ENCODE measurements at regions not wholly inside any gene's neighbourhood (a gene's known extent, or its start where the extent isn't known, plus 50 kb on each side); places are given as distances from the start of the nearest gene placed in this dataset.
A peak's percentile ranks its signal among the peaks of the same experiment; 100 is the strongest.

GRCh38 chr4:13902146-13902545, 274.6 kb upstream of the BOD1L1 start:
- H3K9me3 ChIP-seq (replicated peaks in 1 of 11) = no peaks in the 10 kb centered on the region
- H3K4me1 ChIP-seq = peaks cover 0 to 1% (median 0%) of the 10 kb centered on the region in 10 experiments; a peak in 1 of 20 replicates
- TF ChIP-seq Cebpa-rat (IDR thresholded peaks at IDR 0.05) = no peak
- H4K20me1 ChIP-seq = no peaks in the 10 kb centered on the region
- H3K4me3 ChIP-seq = no peak overlapping the region
- H3K9ac ChIP-seq = no peak overlapping the region
- H3K4me2 ChIP-seq = no peak overlapping the region
- no peaks in the 10 kb centered on the region for H3K27me3 ChIP-seq
- H3K36me3 ChIP-seq = no peaks in the 10 kb centered on the region
- H3K27ac ChIP-seq = no peak overlapping the region

- Histone ChIP-seq H3K9ac (no peak overlapping the region), H3K36me3 (no peaks in the 10 kb centered on the region), H3K4me2 (no peak overlapping the region), H3K4me3 (no peak overlapping the region), H3K4me1 (peaks cover 0 to 7% (median 0%) of the 10 kb centered on the region in 10 experiments; a peak in 1 of 20 replicates), H3K27ac (no peak overlapping the region), H4K20me1 (no peaks in the 10 kb centered on the region), H3K27me3 (no peaks in the 10 kb centered on the region), H3K9me3 (replicated peaks in 1 of 11) (no peaks in the 10 kb centered on the region)
- TF ChIP-seq Cebpa-rat (IDR thresholded peaks at IDR 0.05) = no peak
Observed at GRCh38 chr4:13903061-13903460, 275.5 kb upstream of the BOD1L1 start.

GRCh38 chr4:13903901-13904300, 276.4 kb upstream of the BOD1L1 start:
- H3K4me1 ChIP-seq = peaks cover 0 to 7% (median 0%) of the 10 kb centered on the region in 10 experiments; a peak in 1 of 20 replicates
- no peak overlapping the region for H3K27ac ChIP-seq
- no peaks in the 10 kb centered on the region for H4K20me1 ChIP-seq
- H3K9me3 ChIP-seq (replicated peaks in 1 of 11) = no peaks in the 10 kb centered on the region
- no peaks in the 10 kb centered on the region for H3K36me3 ChIP-seq
- H3K27me3 ChIP-seq = no peaks in the 10 kb centered on the region
- no peak overlapping the region for H3K9ac ChIP-seq
- H3K4me2 ChIP-seq = no peak overlapping the region
- TF ChIP-seq Cebpa-rat (IDR thresholded peaks at IDR 0.05) = no peak
- H3K4me3 ChIP-seq = no peak overlapping the region

GRCh38 chr4:13905543-13905942, 278.0 kb upstream of the BOD1L1 start:
- Histone ChIP-seq H4K20me1 (no peaks in the 10 kb centered on the region), H3K4me2 (no peak overlapping the region), H3K36me3 (no peaks in the 10 kb centered on the region), H3K27ac (no peak overlapping the region), H3K27me3 (no peaks in the 10 kb centered on the region), H3K9ac (no peak overlapping the region), H3K9me3 (replicated peaks in 1 of 11) (no peaks in the 10 kb centered on the region), H3K4me1 (peaks cover 0 to 7% (median 0%) of the 10 kb centered on the region in 10 experiments; a peak in 1 of 20 replicates), H3K4me3 (no peak overlapping the region)
- TF ChIP-seq Cebpa-rat (IDR thresholded peaks at IDR 0.05) = no peak

GRCh38 chr4:13906727-13907126, 279.2 kb upstream of the BOD1L1 start:
- H3K9me3 ChIP-seq (replicated peaks in 1 of 11) = no peaks in the 10 kb centered on the region
- no peaks in the 10 kb centered on the region for H4K20me1 ChIP-seq
- no peak overlapping the region for H3K9ac ChIP-seq
- H3K4me3 ChIP-seq = no peak overlapping the region
- peaks cover 0 to 7% (median 0%) of the 10 kb centered on the region in 10 experiments; a peak in 1 of 20 replicates for H3K4me1 ChIP-seq
- no peak overlapping the region for H3K27ac ChIP-seq
- no peaks in the 10 kb centered on the region for H3K36me3 ChIP-seq
- no peak for TF ChIP-seq Cebpa-rat (IDR thresholded peaks at IDR 0.05)
- no peak overlapping the region for H3K4me2 ChIP-seq
- H3K27me3 ChIP-seq = no peaks in the 10 kb centered on the region

- no peak overlapping the region for H3K9ac ChIP-seq
- H4K20me1 ChIP-seq = no peaks in the 10 kb centered on the region
- peaks cover 0 to 7% (median 0%) of the 10 kb centered on the region in 10 experiments; a peak in 1 of 20 replicates for H3K4me1 ChIP-seq
- no peak overlapping the region for H3K4me3 ChIP-seq
- peak overlapping the region in 1 of 11 experiments; percentile 11; a peak in 1 of 22 replicates for H3K4me2 ChIP-seq
- no peak for TF ChIP-seq Cebpa-rat (IDR thresholded peaks at IDR 0.05)
- no peaks in the 10 kb centered on the region for H3K9me3 ChIP-seq (replicated peaks in 1 of 11)
- H3K27ac ChIP-seq = no peak overlapping the region
- H3K36me3 ChIP-seq = no peaks in the 10 kb centered on the region
- H3K27me3 ChIP-seq = no peaks in the 10 kb centered on the region
Observed at GRCh38 chr4:13907255-13907751, 279.8 kb upstream of the BOD1L1 start.

- no peaks in the 10 kb centered on the region for H3K9me3 ChIP-seq (replicated peaks in 1 of 11)
- H3K4me1 ChIP-seq = peaks cover 0 to 7% (median 0%) of the 10 kb centered on the region in 10 experiments; a peak in 1 of 20 replicates
- no peak overlapping the region for H3K27ac ChIP-seq
- H3K4me2 ChIP-seq = no peak overlapping the region
- H3K4me3 ChIP-seq = no peak overlapping the region
- H3K36me3 ChIP-seq = no peaks in the 10 kb centered on the region
- H4K20me1 ChIP-seq = no peaks in the 10 kb centered on the region
- H3K9ac ChIP-seq = no peak overlapping the region
- no peak for TF ChIP-seq Cebpa-rat (IDR thresholded peaks at IDR 0.05)
- H3K27me3 ChIP-seq = no peaks in the 10 kb centered on the region
Observed at GRCh38 chr4:13908455-13908854, 280.9 kb upstream of the BOD1L1 start.

GRCh38 chr4:13910556-13910955, 283.0 kb upstream of the BOD1L1 start:
- H4K20me1 ChIP-seq = no peaks in the 10 kb centered on the region
- H3K36me3 ChIP-seq = no peaks in the 10 kb centered on the region
- no peaks in the 10 kb centered on the region for H3K9me3 ChIP-seq (replicated peaks in 1 of 11)
- H3K4me2 ChIP-seq = no peak overlapping the region
- H3K27me3 ChIP-seq = no peaks in the 10 kb centered on the region
- H3K4me3 ChIP-seq = no peak overlapping the region
- no peak for TF ChIP-seq Cebpa-rat (IDR thresholded peaks at IDR 0.05)
- no peak overlapping the region for H3K27ac ChIP-seq
- peaks cover 0 to 7% (median 0%) of the 10 kb centered on the region in 10 experiments; a peak in 1 of 20 replicates for H3K4me1 ChIP-seq
- no peak overlapping the region for H3K9ac ChIP-seq

GRCh38 chr4:13911256-13911655, 283.7 kb upstream of the BOD1L1 start:
- Histone ChIP-seq H4K20me1 (no peaks in the 10 kb centered on the region), H3K27me3 (no peaks in the 10 kb centered on the region), H3K36me3 (no peaks in the 10 kb centered on the region), H3K27ac (no peak overlapping the region), H3K4me2 (no peak overlapping the region), H3K9ac (no peak overlapping the region), H3K4me3 (no peak overlapping the region), H3K9me3 (replicated peaks in 1 of 11) (no peaks in the 10 kb centered on the region), H3K4me1 (peaks cover 0 to 7% (median 0%) of the 10 kb centered on the region in 10 experiments; a peak in 1 of 20 replicates)
- no peak for TF ChIP-seq Cebpa-rat (IDR thresholded peaks at IDR 0.05)

- Histone ChIP-seq H3K9me3 (replicated peaks in 1 of 11) (no peaks in the 10 kb centered on the region), H4K20me1 (no peaks in the 10 kb centered on the region), H3K27me3 (no peaks in the 10 kb centered on the region), H3K4me2 (no peak overlapping the region), H3K27ac (no peak overlapping the region), H3K36me3 (no peaks in the 10 kb centered on the region), H3K9ac (no peak overlapping the region), H3K4me3 (no peak overlapping the region), H3K4me1 (peaks cover 0 to 2% (median 0%) of the 10 kb centered on the region in 10 experiments; a peak in 1 of 20 replicates)
- no peak for TF ChIP-seq Cebpa-rat (IDR thresholded peaks at IDR 0.05)
Observed at GRCh38 chr4:13912436-13912925, 285.0 kb upstream of the BOD1L1 start.

Measured in BLaER1 treated with 17β-estradiol and CSF1 and Interleukin-3, amounts not matched to agents 10 nM and 100 nM (cell line).